OCI-LY3 (cell line): ENCODE measurements at regions not wholly inside any gene's neighbourhood (a gene's known extent, or its start where the extent isn't known, plus 50 kb on each side); places are given as distances from the start of the nearest gene placed in this dataset.

Experiments
- EZH2phosphoT487 ChIP-seq: fragments of 200-600 bp; shearing (Covaris generic); IDR thresholded peaks from 2 replicates; pipeline ENCODE4 v1.6.1; 2018; ENCODE audit warnings: antibody characterized with exemption, mixed run types, low read depth
- TF ChIP-seq, protein P1 (sequence below): fragments of 200-600, 300-600 bp; sonication (generic); IDR thresholded peaks from 2 replicates; pipeline ENCODE4 v1.5.1; 2014; ENCODE audit warnings: antibody characterized with exemption, low read length, low read depth

DNA sequence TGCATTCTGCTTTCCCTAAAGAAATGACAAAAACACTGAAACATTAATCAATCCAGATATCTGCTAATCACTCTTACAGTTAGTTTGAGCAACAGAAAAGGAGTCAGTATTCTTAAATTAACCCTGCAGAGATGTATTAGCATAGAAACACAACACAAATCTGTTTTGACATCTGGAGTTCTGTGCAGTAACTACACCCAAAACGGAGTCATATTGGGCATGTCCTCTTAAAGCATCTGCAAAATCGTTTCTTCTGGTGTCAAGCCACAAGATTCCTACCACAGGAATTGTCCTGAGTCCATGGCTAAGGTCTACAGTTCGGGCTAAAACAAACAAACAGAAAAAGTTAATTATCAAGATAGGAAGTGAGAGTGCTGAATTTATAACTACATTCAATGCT lies 332.1 kb upstream of the PKN2 start:
- TF ChIP-seq, protein P1, sequence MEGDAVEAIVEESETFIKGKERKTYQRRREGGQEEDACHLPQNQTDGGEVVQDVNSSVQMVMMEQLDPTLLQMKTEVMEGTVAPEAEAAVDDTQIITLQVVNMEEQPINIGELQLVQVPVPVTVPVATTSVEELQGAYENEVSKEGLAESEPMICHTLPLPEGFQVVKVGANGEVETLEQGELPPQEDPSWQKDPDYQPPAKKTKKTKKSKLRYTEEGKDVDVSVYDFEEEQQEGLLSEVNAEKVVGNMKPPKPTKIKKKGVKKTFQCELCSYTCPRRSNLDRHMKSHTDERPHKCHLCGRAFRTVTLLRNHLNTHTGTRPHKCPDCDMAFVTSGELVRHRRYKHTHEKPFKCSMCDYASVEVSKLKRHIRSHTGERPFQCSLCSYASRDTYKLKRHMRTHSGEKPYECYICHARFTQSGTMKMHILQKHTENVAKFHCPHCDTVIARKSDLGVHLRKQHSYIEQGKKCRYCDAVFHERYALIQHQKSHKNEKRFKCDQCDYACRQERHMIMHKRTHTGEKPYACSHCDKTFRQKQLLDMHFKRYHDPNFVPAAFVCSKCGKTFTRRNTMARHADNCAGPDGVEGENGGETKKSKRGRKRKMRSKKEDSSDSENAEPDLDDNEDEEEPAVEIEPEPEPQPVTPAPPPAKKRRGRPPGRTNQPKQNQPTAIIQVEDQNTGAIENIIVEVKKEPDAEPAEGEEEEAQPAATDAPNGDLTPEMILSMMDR = no peak
- TF ChIP-seq EZH2phosphoT487 = no peak
